Tibial nerve (tissue), 3 donors: ENCODE measurements at regions not wholly inside any gene's neighbourhood (a gene's known extent, or its start where the extent isn't known, plus 50 kb on each side); places are given as distances from the start of the nearest gene placed in this dataset.

Experiments
- POLR2A ChIP-seq, 2 donors: fragments of 450-650 bp; IDR thresholded peaks; one replicate each; pipeline ENCODE4 v1.6.1; 2017; ENCODE audit warnings: antibody characterized with exemption in 2 of 2, mild to moderate bottlenecking in 2 of 2, moderate library complexity in 2 of 2
- TF ChIP-seq, protein P1 (sequence below), 5 experiments: fragments of 200-600 bp in 3 of 5; fragments of 450-650 bp in 2 of 5; sonication (generic) in 3 of 5; IDR thresholded peaks; one replicate each; pipeline ENCODE4 v1.5.1; 2016 to 2019; ENCODE audit warnings: antibody characterized with exemption in 5 of 5, mild to moderate bottlenecking in 3 of 5, moderate library complexity in 2 of 5

DNA sequence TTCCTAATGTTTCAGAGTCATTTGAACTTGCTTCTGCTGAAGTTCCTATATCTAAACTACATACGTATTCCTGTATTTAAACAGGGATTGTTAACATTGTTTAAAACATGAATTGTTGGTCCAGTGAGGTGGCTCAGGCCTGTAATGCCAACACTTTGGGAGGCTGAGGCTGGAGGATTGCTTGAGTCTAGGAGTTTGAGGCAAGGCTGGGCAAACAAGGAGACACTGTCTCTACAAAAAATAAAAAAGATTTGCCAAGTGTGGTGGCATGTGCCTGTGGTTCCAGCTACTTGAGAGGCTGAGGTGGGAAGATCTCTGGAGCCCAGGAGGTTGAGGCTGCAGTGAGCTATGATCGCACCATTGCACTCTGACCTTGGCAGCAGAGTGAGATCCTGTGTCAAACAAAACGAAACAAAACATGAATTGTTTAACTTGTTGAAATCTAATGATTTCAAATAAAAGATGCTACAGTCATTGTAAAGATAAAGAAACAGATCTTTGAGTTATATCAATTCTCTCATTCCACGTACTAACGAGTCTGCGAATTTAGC lies 809.4 kb downstream of the TYW1 start:
- TF ChIP-seq, protein P1, sequence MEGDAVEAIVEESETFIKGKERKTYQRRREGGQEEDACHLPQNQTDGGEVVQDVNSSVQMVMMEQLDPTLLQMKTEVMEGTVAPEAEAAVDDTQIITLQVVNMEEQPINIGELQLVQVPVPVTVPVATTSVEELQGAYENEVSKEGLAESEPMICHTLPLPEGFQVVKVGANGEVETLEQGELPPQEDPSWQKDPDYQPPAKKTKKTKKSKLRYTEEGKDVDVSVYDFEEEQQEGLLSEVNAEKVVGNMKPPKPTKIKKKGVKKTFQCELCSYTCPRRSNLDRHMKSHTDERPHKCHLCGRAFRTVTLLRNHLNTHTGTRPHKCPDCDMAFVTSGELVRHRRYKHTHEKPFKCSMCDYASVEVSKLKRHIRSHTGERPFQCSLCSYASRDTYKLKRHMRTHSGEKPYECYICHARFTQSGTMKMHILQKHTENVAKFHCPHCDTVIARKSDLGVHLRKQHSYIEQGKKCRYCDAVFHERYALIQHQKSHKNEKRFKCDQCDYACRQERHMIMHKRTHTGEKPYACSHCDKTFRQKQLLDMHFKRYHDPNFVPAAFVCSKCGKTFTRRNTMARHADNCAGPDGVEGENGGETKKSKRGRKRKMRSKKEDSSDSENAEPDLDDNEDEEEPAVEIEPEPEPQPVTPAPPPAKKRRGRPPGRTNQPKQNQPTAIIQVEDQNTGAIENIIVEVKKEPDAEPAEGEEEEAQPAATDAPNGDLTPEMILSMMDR (IDR thresholded peaks at IDR 0.05), result no peak
- TF ChIP-seq POLR2A (IDR thresholded peaks at IDR 0.05), result no peak
